Ishikawa (cell line): ENCODE measurements at regions not wholly inside any gene's neighbourhood (a gene's known extent, or its start where the extent isn't known, plus 50 kb on each side); places are given as distances from the start of the nearest gene placed in this dataset.

Experiments
- CEBPB ChIP-seq: IDR thresholded peaks from 2 replicates; pipeline ENCODE4 v1.6.1; 2012
- CREB1 ChIP-seq: IDR thresholded peaks from 2 replicates; pipeline ENCODE4 v1.6.1; 2012; ENCODE audit warnings: low read depth
- EGR1 ChIP-seq: IDR thresholded peaks from 2 replicates; pipeline ENCODE4 v1.6.1; 2012
- EP300 ChIP-seq: IDR thresholded peaks from 2 replicates; pipeline ENCODE4 v1.6.1; 2012; ENCODE audit warnings: borderline replicate concordance
- FOXM1 ChIP-seq: IDR thresholded peaks from 2 replicates; pipeline ENCODE4 v1.6.1; 2012; ENCODE audit warnings: low read depth, borderline replicate concordance
- MAX ChIP-seq: IDR thresholded peaks from 2 replicates; pipeline ENCODE4 v1.6.1; 2012
- NFIC ChIP-seq: IDR thresholded peaks from 2 replicates; pipeline ENCODE4 v1.6.1; 2012
- RAD21 ChIP-seq: IDR thresholded peaks from 2 replicates; pipeline ENCODE4 v1.6.1; 2012; ENCODE audit warnings: low read depth
- REST ChIP-seq: IDR thresholded peaks from 2 replicates; pipeline ENCODE4 v1.6.1; 2012; ENCODE audit warnings: low read depth, mild to moderate bottlenecking
- TAF1 ChIP-seq: IDR thresholded peaks from 2 replicates; pipeline ENCODE4 v1.6.1; 2012; ENCODE audit warnings: low read depth, mild to moderate bottlenecking
- TCF12 ChIP-seq: IDR thresholded peaks from 2 replicates; pipeline ENCODE4 v1.6.1; 2012; ENCODE audit warnings: low read depth
- TEAD4 ChIP-seq: IDR thresholded peaks from 2 replicates; pipeline ENCODE4 v1.6.1; 2012
- USF1 ChIP-seq: IDR thresholded peaks from 2 replicates; pipeline ENCODE4 v1.6.1; 2012
- YY1 ChIP-seq: IDR thresholded peaks from 2 replicates; pipeline ENCODE4 v1.6.1; 2012; ENCODE audit warnings: low read depth
- ZBTB7A ChIP-seq: IDR thresholded peaks from 2 replicates; pipeline ENCODE4 v1.6.1; 2012; ENCODE audit warnings: low read depth

GRCh38 chr10:59587083-59587755 lies 122.4 kb downstream of the SLC16A9 start:
- no peak for TF ChIP-seq RAD21
- no peak for TF ChIP-seq TAF1
- no peak for TF ChIP-seq ZBTB7A

GRCh38 chr10:59586407-59586891 lies 123.2 kb downstream of the SLC16A9 start:
- TF ChIP-seq EGR1 = no peak
- TF ChIP-seq USF1 = no peak

- no peak for TF ChIP-seq TEAD4
- no peak for TF ChIP-seq CEBPB
- no peak for TF ChIP-seq ZBTB7A
- no peak for TF ChIP-seq MAX
- no peak for TF ChIP-seq EGR1
- TF ChIP-seq TCF12 = no peak
Measured at GRCh38 chr10:59585046-59585700, 124.5 kb downstream of the SLC16A9 start.

- TF ChIP-seq TCF12 (no peak), CEBPB (no peak), REST (no peak), EP300 (no peak), RAD21 (no peak), MAX (no peak), YY1 (no peak), TAF1 (no peak)
Measured at GRCh38 chr10:59582780-59583179, 126.9 kb downstream of the SLC16A9 start.

- TF ChIP-seq EP300 = no peak
- no peak for TF ChIP-seq CREB1
Measured at GRCh38 chr10:59582058-59582457, 127.6 kb downstream of the SLC16A9 start.

- TF ChIP-seq RAD21 = peak; percentile 64
- TF ChIP-seq TAF1 = no peak
Measured at GRCh38 chr10:59580026-59580863, 129.4 kb downstream of the SLC16A9 start.

GRCh38 chr10:59578741-59579140 lies 130.9 kb downstream of the SLC16A9 start:
- TF ChIP-seq ZBTB7A (no peak), CEBPB (no peak), MAX (no peak)

- TF ChIP-seq EGR1 = no peak
- TF ChIP-seq RAD21 = no peak
- TF ChIP-seq EP300 = no peak
- TF ChIP-seq USF1 = no peak
- TF ChIP-seq YY1 = no peak
- TF ChIP-seq CREB1 = no peak
- TF ChIP-seq FOXM1 = no peak
- TF ChIP-seq ZBTB7A = no peak
- TF ChIP-seq TCF12 = no peak
- no peak for TF ChIP-seq NFIC
- no peak for TF ChIP-seq TAF1
- no peak for TF ChIP-seq REST
- no peak for TF ChIP-seq CEBPB
- TF ChIP-seq TEAD4 = no peak
- no peak for TF ChIP-seq MAX
Measured at GRCh38 chr10:59577984-59578383, 131.7 kb downstream of the SLC16A9 start.
